Fibroblast of mammary gland (primary cell): ENCODE measurements at regions not wholly inside any gene's neighbourhood (a gene's known extent, or its start where the extent isn't known, plus 50 kb on each side); places are given as distances from the start of the nearest gene placed in this dataset.

Experiments used
- DNase-seq: peaks from one replicate; pipeline ENCODE4 v3.0.0-alpha.2; 2010; ENCODE audit warnings: low read depth
- H3K4me3 ChIP-seq: 2 replicates; pipeline ENCODE4 v1.5.1; 2011; ENCODE audit warnings: low read depth, mild to moderate bottlenecking, low read length, moderate library complexity; ENCODE audit not compliant: control insufficient read depth
- TF ChIP-seq, protein P1 (sequence below): conservative IDR thresholded peaks from 2 replicates; pipeline ENCODE4 v1.5.1; 2011; ENCODE audit warnings: low read depth, low read length, inconsistent platforms; ENCODE audit not compliant: control insufficient read depth, insufficient read depth

- TF ChIP-seq, protein P1, sequence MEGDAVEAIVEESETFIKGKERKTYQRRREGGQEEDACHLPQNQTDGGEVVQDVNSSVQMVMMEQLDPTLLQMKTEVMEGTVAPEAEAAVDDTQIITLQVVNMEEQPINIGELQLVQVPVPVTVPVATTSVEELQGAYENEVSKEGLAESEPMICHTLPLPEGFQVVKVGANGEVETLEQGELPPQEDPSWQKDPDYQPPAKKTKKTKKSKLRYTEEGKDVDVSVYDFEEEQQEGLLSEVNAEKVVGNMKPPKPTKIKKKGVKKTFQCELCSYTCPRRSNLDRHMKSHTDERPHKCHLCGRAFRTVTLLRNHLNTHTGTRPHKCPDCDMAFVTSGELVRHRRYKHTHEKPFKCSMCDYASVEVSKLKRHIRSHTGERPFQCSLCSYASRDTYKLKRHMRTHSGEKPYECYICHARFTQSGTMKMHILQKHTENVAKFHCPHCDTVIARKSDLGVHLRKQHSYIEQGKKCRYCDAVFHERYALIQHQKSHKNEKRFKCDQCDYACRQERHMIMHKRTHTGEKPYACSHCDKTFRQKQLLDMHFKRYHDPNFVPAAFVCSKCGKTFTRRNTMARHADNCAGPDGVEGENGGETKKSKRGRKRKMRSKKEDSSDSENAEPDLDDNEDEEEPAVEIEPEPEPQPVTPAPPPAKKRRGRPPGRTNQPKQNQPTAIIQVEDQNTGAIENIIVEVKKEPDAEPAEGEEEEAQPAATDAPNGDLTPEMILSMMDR = no peak
- no peak overlapping the region for H3K4me3 ChIP-seq
- peak; percentile 80 for DNase-seq
These were observed 56.2 kb downstream of the RTL9 start for GRCh38 chrX:110414679-110415439.

DNA sequence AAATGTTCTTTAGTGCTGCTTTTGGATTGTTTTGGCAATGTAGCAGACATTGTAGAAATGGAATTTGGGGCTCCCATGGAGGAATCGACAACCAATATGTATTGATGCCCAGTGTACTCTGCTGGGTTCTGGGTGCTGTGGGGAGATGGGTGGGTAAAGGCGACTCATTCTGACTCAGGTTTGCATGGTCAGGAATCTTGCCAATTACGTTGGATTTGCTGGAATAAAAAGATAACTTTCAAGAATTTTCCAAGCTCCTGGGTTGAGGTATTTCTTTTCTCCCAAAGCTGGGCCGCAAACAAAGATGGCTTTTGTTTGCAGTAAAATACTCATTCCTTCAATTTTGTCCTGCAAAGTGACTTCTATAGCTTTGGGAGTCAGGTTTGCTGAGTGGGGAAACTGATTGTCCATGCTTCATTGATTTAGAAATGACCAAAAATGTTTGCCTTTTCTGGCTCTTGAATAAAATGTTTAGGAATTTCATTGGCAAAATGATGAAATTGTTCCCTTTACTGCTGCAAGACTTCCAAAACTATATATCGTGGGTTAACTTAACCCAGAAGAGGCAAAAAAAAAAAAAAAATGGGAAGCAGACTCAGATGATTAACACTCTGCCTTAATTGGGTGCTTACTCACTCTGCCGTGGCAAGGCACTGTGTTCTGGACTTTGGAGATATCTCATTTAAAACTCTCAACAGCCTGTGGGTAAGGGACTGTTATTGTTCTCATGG lies 57.0 kb downstream of the RTL9 start:
- peak; percentile 83 for DNase-seq

DNA sequence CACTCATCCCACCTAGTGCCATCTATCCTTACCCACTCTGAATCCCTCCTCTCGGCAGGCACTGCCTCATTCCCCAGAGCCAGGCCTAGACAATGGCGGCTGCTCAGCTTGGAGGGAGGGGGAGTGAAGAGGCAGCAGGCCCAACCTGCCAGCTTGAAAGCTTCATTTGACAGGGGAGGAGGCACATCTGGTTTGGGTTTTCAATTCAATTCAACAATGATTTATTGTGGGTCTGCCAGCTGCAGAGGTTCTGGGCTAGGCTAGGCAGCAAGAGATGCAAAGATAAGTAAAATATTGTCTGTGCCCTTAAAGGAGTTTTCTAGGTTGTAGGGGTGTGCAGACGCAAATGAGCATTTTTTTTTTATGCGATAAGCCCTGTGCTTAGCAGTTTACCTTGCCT lies 58.5 kb downstream of the RTL9 start:
- H3K4me3 ChIP-seq = no peak overlapping the region
- no peak for DNase-seq
- TF ChIP-seq, protein P1 = no peak

More for the DNA sequence above, 57.0 kb downstream of the RTL9 start:
- TF ChIP-seq, protein P1 = no peak
- no peak overlapping the region for H3K4me3 ChIP-seq

DNA sequence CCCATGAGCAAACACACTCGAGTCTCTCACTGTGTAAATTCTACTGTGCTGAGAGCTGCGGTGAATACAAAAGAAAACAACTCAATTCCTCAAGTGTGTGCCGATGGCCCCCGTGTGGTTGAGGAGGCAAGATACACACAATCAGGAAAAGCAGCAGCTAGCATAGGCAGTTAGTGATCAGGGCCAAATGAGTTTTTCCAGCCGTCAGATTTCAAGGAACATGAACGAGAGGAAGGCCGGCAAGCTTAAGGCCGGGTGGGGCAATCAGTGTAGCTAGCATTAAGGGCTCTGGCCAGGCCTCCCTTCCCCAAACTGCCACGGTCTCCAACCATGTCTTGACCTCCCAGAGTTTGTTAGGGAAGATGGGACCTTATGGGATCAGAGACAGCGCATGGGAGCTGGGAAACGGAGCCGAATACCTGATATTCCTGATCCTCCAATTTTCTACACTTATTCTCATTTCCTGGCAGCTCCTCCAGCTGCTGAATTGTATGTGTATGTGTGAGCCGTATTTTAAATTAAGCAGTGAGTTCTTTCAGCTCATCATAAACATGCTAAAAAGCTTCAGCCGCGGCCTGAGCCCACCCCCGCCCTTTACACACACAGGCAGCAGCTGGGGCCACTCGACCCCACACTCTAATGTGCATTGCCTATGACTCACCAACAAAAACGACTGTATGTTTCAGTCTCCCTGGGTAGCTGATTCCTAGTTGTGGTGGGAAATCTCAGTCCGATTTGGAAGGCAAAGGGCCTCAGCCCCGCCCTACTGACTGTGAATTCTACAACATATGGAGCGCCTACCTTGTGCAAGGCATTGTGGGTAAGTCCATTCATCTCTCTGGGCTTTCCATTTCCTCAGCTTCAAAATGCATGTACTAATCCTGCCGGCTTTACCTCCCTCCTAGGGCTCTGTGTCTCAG lies 59.9 kb downstream of the RTL9 start:
- H3K4me3 ChIP-seq = no peak overlapping the region
- TF ChIP-seq, protein P1 = peak; percentile 62
- DNase-seq = peak; percentile 83

DNA sequence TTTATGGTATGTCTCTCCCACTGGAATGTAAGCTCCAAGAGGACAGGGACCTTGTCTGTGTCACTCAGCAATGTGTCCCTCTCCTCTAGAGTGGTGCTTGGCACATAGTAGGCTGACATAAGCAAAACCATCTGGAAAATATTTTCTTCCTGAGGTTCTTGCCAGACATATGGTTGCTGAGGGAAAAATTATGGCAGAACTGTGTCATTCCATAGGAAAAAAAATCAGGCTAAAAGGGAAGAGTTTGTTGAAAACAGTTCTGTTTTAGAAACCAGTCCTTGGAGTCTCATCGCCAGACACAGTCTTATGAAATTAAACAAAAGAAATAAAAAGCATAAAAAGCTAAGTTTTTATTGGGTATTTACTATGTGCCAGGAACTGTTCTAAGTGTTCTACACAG lies 60.9 kb downstream of the RTL9 start:
- no peak overlapping the region for H3K4me3 ChIP-seq
- no peak for DNase-seq
- TF ChIP-seq, protein P1 = no peak

DNA sequence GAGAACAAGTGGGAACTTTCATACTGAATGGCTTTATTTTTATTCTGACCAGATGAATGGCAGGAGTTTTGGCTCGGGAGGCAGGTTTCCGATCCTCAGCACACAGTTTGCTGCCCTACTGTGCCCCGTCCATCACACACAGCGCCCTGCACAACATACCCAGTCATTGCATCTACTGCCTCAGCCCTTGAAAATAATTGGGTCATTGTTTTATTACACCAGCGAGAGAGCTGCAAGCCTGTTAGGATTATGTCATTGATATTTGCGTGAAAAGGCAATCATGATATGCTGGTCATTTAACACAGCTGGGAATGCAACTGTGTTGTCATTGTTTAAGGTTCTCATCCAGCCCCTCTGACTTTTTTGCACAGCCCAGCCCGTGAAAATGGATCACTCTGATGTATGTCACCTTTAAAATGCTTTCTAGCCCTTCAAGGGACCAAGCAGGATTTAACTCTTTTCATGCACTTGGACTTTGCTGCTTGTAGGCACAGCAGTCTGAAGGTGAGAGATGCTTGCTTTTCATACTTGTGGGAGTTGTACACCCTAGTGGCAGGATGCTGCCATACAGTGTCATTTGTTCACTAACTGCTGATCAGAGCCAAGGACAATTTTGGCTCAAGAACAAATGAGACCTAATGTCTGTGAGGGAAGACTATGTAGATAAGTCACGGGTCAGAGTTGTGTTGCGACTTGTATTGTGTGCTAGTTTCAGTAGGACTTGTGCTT lies 62.3 kb downstream of the RTL9 start:
- TF ChIP-seq, protein P1 = peak; percentile 31
- H3K4me3 ChIP-seq = no peak overlapping the region
- DNase-seq = peak; percentile 31
